Thyroid gland (tissue), 4 donors: ENCODE measurements at regions not wholly inside any gene's neighbourhood (a gene's known extent, or its start where the extent isn't known, plus 50 kb on each side); places are given as distances from the start of the nearest gene placed in this dataset.

Source experiments
- CTCF ChIP-seq, 6 experiments: fragments of 200-600 bp in 3 of 6; fragments of 450-650 bp in 3 of 6; sonication (generic) in 3 of 6; IDR thresholded peaks; one replicate each; pipeline ENCODE4 v1.5.1; 2016 to 2019; ENCODE audit warnings: antibody characterized with exemption in 6 of 6, mild to moderate bottlenecking in 2 of 6, inconsistent platforms in 1 of 6, moderate library complexity in 1 of 6
- POLR2A ChIP-seq, 2 donors: fragments of 450-650 bp; IDR thresholded peaks; one replicate each; pipeline ENCODE4 v1.6.1; 2017; ENCODE audit warnings: antibody characterized with exemption in 2 of 2, mild to moderate bottlenecking in 2 of 2, moderate library complexity in 1 of 2

GRCh38 chr5:143513720-143514119 is 110.2 kb upstream of the NR3C1 start:
- no peak for TF ChIP-seq POLR2A (IDR thresholded peaks at IDR 0.05)
- no peak for TF ChIP-seq CTCF (IDR thresholded peaks at IDR 0.05)
